ENCODE measurements at regions not wholly inside any gene's neighbourhood (a gene's known extent, or its start where the extent isn't known, plus 50 kb on each side); places are given as distances from the start of the nearest gene placed in this dataset.

DNA sequence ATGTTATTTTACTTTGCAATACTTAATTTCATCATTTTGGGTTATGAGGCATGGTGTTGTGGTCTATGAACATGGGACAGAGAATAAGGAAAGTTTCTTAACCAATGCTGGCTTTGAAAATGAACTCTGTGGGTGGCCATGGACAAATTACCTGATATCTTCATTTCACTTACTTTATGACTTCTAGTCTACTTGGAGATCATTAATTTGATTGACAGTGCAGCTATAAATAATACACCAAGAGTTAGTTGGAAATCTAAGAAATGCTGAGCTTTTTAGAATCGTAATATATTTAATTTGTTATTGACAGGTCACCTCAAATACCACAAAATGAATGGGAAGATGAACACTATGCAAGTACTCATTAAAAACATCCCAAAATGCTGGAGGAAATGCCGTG lies 140.4 kb downstream of the CENPW start:
- Histone ChIP-seq H3K27me3 (no peaks in the 10 kb centered on the region), H3K4me1 (no peaks in the 10 kb centered on the region), H3K27ac (no peak overlapping the region), H3K4me3 (no peak overlapping the region), H3K9me3 (no peaks in the 10 kb centered on the region), H3K36me3 (no peaks in the 10 kb centered on the region)
- TF ChIP-seq CTCF (IDR thresholded peaks at IDR 0.05) (no peak), POLR2A (IDR thresholded peaks at IDR 0.05) (no peak)
- intact Hi-C loops (cut with DNase I; ENCODE audit: low total_unique reads): no loop called here
- no peak for DNase-seq

GRCh38 chr6:126481319-126481718 lies 141.4 kb downstream of the CENPW start:
- no peak overlapping the region for H3K4me3 ChIP-seq
- no peaks in the 10 kb centered on the region for H3K4me1 ChIP-seq
- DNase-seq: no peak
- H3K27me3 ChIP-seq: no peaks in the 10 kb centered on the region
- no peak for TF ChIP-seq POLR2A (IDR thresholded peaks at IDR 0.05)
- no peak for TF ChIP-seq CTCF (IDR thresholded peaks at IDR 0.05)
- no peaks in the 10 kb centered on the region for H3K9me3 ChIP-seq
- no peak overlapping the region for H3K27ac ChIP-seq
- intact Hi-C loops (cut with DNase I; ENCODE audit: low total_unique reads): no loop called here
- H3K36me3 ChIP-seq: no peaks in the 10 kb centered on the region

- Histone ChIP-seq H3K9me3 (no peaks in the 10 kb centered on the region), H3K4me3 (no peak overlapping the region), H3K27ac (no peak overlapping the region), H3K4me1 (no peaks in the 10 kb centered on the region), H3K27me3 (no peaks in the 10 kb centered on the region), H3K36me3 (no peaks in the 10 kb centered on the region)
- TF ChIP-seq POLR2A (IDR thresholded peaks at IDR 0.05): no peak
- TF ChIP-seq CTCF (IDR thresholded peaks at IDR 0.05): no peak
- intact Hi-C loops (cut with DNase I; ENCODE audit: low total_unique reads): no loop called here
- DNase-seq: no peak
Measured at GRCh38 chr6:126504792-126505191, 164.9 kb downstream of the CENPW start.

DNA sequence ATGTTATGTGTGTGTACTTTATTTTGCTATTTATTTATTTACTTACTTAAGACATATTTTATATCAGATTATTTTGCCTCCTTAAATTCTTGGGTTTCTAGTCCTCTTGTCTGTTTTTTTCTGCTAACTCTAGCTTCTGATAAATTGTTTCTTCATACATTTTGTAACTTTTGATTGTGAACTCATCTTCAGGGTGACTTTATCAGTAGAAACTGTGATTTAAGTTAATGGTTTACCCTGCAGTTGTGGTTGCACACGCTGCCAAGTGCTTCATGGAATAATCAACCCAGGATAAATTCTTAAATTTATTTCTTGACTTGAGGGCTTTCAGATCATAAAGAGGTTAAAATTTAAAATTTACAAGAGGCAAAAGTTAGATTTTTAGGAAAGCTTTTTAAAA lies 173.3 kb downstream of the CENPW start:
- DNase-seq: no peak
- Histone ChIP-seq H3K4me1 (no peaks in the 10 kb centered on the region), H3K27me3 (no peaks in the 10 kb centered on the region), H3K4me3 (no peak overlapping the region), H3K36me3 (no peaks in the 10 kb centered on the region), H3K9me3 (peaks cover 0 to 3% of the 10 kb centered on the region in 2 donors), H3K27ac (no peak overlapping the region)
- intact Hi-C loops (cut with DNase I; ENCODE audit: low total_unique reads): no loop called here
- TF ChIP-seq POLR2A (IDR thresholded peaks at IDR 0.05): no peak
- TF ChIP-seq CTCF (IDR thresholded peaks at IDR 0.05): no peak

DNA sequence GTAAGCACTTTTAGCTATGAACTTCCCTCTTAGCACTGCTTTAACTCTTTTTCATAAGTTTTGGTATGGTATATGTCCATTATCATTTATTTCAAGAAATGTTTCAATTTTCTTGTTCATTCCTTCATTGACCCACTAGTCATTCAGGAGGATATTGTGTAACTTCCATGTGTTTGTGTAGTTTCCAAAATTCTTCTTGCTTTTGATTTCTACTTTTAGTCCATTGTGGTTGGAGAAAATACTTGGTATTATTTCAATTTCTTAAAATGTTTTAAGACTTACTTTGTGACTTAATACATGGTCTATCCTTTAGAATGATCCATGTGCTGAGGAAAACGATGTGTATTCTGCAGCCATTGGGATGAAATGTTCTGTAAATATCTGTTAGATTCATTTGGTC lies 176.5 kb downstream of the CENPW start:
- DNase-seq: no peak
- Histone ChIP-seq H3K27me3 (no peaks in the 10 kb centered on the region), H3K4me1 (no peaks in the 10 kb centered on the region), H3K36me3 (no peaks in the 10 kb centered on the region), H3K9me3 (no peaks in the 10 kb centered on the region), H3K27ac (no peak overlapping the region), H3K4me3 (no peak overlapping the region)
- TF ChIP-seq CTCF (IDR thresholded peaks at IDR 0.05) (no peak), POLR2A (IDR thresholded peaks at IDR 0.05) (no peak)
- intact Hi-C loops (cut with DNase I; ENCODE audit: low total_unique reads): no loop called here
